ENCODE measurements at regions not wholly inside any gene's neighbourhood (a gene's known extent, or its start where the extent isn't known, plus 50 kb on each side); places are given as distances from the start of the nearest gene placed in this dataset.
"Not testable (repeated sequence)": the region's sequence is repeated elsewhere in the genome, so short reads cannot be mapped to it uniquely, and the experiment has no call there.

GRCh38 chr15:59803293-59803966, 114.3 kb upstream of the BNIP2 start:
- TF ChIP-seq ZFX (IDR thresholded peaks at IDR 0.05); CTCF (conservative IDR thresholded peaks at IDR 0.05): not testable (repeated sequence)
